ENCODE measurements at regions not wholly inside any gene's neighbourhood (a gene's known extent, or its start where the extent isn't known, plus 50 kb on each side); places are given as distances from the start of the nearest gene placed in this dataset.

GRCh38 chr21:24112020-24112419 lies 1495.3 kb downstream of the MRPL39 start:
- Histone ChIP-seq H3K79me1 (ENCODE audit: low read depth in 1 of 2, low read length in 2 of 2) (no peaks in the 10 kb centered on the region), H4K20me1 (ENCODE audit: insufficient read depth, low read length) (no peaks in the 10 kb centered on the region), H2AK5ac (ENCODE audit: low read depth, low read length) (no peak overlapping the region), H3K18ac (ENCODE audit: low read depth, low read length) (no peak overlapping the region), H2BK15ac (ENCODE audit: low read depth, low read length) (no peak overlapping the region), H3K4me1 (ENCODE audit: control insufficient read depth, insufficient read depth, low read length) (0 out of 2 replicates have a peak, but pooled peaks cover 2% of the 10 kb centered on the region), H2AK9ac (replicated peaks; ENCODE audit: low read depth, low read length, poor library complexity) (no peak overlapping the region), H2BK5ac (ENCODE audit: low read depth, low read length, poor library complexity, severe bottlenecking) (no peak overlapping the region), H3K23ac (ENCODE audit: low read depth, low read length) (no peak overlapping the region), H3K4me3 (ENCODE audit: insufficient read depth, low read depth, low read length) (no peak overlapping the region), H3K36me3 (ENCODE audit: control insufficient read depth, insufficient read depth, low read length) (no peaks in the 10 kb centered on the region), H2BK120ac (ENCODE audit: low read depth, low read length) (no peak overlapping the region), H3K56ac (ENCODE audit: extremely low read depth, insufficient read depth, low read length) (no peak overlapping the region), H3K9ac (ENCODE audit: low read depth, low read length) (no peak overlapping the region), H3K9me3 (ENCODE audit: control insufficient read depth, insufficient read depth, low read length) (no peaks in the 10 kb centered on the region), H3K14ac (replicated peaks; ENCODE audit: low read depth, low read length) (no peak overlapping the region), H4K8ac (ENCODE audit: low read depth in 2 of 2, low read length in 2 of 2) (no peak overlapping the region), H3K4ac (ENCODE audit: low read depth, low read length) (no peak overlapping the region), H3K9me1 (ENCODE audit: insufficient read depth, low read length) (no peaks in the 10 kb centered on the region), H3K4me2 (ENCODE audit: low read depth, low read length) (no peak overlapping the region), H3K27ac (ENCODE audit: insufficient read depth, low read length) (no peak overlapping the region), H3K27me3 (ENCODE audit: control insufficient read depth, insufficient read depth, low read length) (no peaks in the 10 kb centered on the region), H4K91ac (ENCODE audit: insufficient read depth, low read depth, low read length) (no peak overlapping the region; the same call in 1 of the 2 replicates), H2AFZ (replicated peaks; ENCODE audit: low read length, poor library complexity) (no peak overlapping the region), H2BK20ac (ENCODE audit: low read depth, low read length) (no peak overlapping the region), H4K5ac (ENCODE audit: low read depth, low read length) (no peak overlapping the region)
- POLR2A ChIA-PET (ENCODE audit: unreplicated experiment): interaction anchor here (0.6 kb wide), 1 partner anchor 16 kb away, joined by 3 read pairs; no protein-coding TSS in a partner anchor
- ATAC-seq (ENCODE audit: low read depth) (peak; percentile 64), DNase-seq (peak; percentile 48)
- no TSS peak for BruUV-seq (replicated peaks)
- intact Hi-C loops (cut with micrococcal nuclease) (loop anchor here (2.0 to 10.0 kb wide), 3 partner anchors 403 to 1273 kb away; no protein-coding TSS in a partner anchor), in situ Hi-C loops (cut with MboI; ENCODE audit: low sequenced_read_pairs) (loop anchor here (10.0 kb wide), 1 partner anchor 393 kb away; no protein-coding TSS in a partner anchor), dilution Hi-C loops (cut with HindIII; ENCODE audit: low sequenced_read_pairs, unreplicated experiment) (no loop called here)
- no CpG with 5 or more reads among the region's 5 CpGs for WGBS, 2 experiments (ENCODE audit: extremely low coverage in 2 of 2, insufficient read length in 1 of 2)
- TF ChIP-seq RAD21 (IDR thresholded peaks at IDR 0.05; ENCODE audit: low read length): no peak
- no peak for TF ChIP-seq CEBPB (IDR thresholded peaks at IDR 0.05; ENCODE audit: low read depth, low read length)
- peak; percentile 50 for TF ChIP-seq MAFK (IDR thresholded peaks at IDR 0.05; ENCODE audit: low read depth, low read length)
- TF ChIP-seq RCOR1 (IDR thresholded peaks at IDR 0.05; ENCODE audit: insufficient replicate concordance, low read length): no peak
- TF ChIP-seq MXI1 (IDR thresholded peaks at IDR 0.05; ENCODE audit: borderline replicate concordance, low read depth, low read length): no peak
- CTCF ChIA-PET: no interaction called here

All from IMR-90 (cell line).